Stimulated activated CD8-positive, alpha-beta memory T cell treated with anti-CD3 and anti-CD28 coated beads, Interleukin-4, amount 100 ng/mL, for 1 hour (primary cell): ENCODE measurements at regions not wholly inside any gene's neighbourhood (a gene's known extent, or its start where the extent isn't known, plus 50 kb on each side); places are given as distances from the start of the nearest gene placed in this dataset.
"Not testable (repeated sequence)": the region's sequence is repeated elsewhere in the genome, so short reads cannot be mapped to it uniquely, and the experiment has no call there.

Source experiments
- DNase-seq, 2 donors: peaks; one replicate each; pipeline ENCODE4 v3.0.0-alpha.2; 2020; ENCODE audit warnings: low read depth in 2 of 2, low spot score in 1 of 2

GRCh38 chr1:242738702-242739645 lies 214.5 kb upstream of the PLD5 start:
- no peak for DNase-seq

GRCh38 chr1:242736611-242737010 lies 212.1 kb upstream of the PLD5 start:
- DNase-seq: no peak

GRCh38 chr1:242735323-242735722 lies 210.8 kb upstream of the PLD5 start:
- DNase-seq: no peak

- DNase-seq: no peak
These were observed 206.9 kb upstream of the PLD5 start for GRCh38 chr1:242731446-242731845.

GRCh38 chr1:242728696-242729095 lies 204.2 kb upstream of the PLD5 start:
- no peak for DNase-seq

- DNase-seq: no peak
These were observed 198.7 kb upstream of the PLD5 start for GRCh38 chr1:242723044-242723716.

GRCh38 chr1:242718967-242719366 lies 194.5 kb upstream of the PLD5 start:
- no peak for DNase-seq

- no peak for DNase-seq
These were observed 187.8 kb upstream of the PLD5 start for GRCh38 chr1:242712248-242712647.

GRCh38 chr1:242710847-242711246 lies 186.3 kb upstream of the PLD5 start:
- no peak for DNase-seq

- no peak for DNase-seq
These were observed 185.8 kb upstream of the PLD5 start for GRCh38 chr1:242710286-242710685.

- no peak for DNase-seq
These were observed 179.0 kb upstream of the PLD5 start for GRCh38 chr1:242703467-242703866.

- no peak for DNase-seq
These were observed 168.5 kb upstream of the PLD5 start for GRCh38 chr1:242692988-242693387.

GRCh38 chr1:242691610-242691945 lies 167.1 kb upstream of the PLD5 start:
- no peak for DNase-seq

- DNase-seq: no peak
These were observed 166.5 kb upstream of the PLD5 start for GRCh38 chr1:242690849-242691609.

- no peak for DNase-seq
These were observed 164.9 kb upstream of the PLD5 start for GRCh38 chr1:242689378-242689777.

- no peak for DNase-seq
These were observed 150.6 kb upstream of the PLD5 start for GRCh38 chr1:242674951-242675645.

GRCh38 chr1:242673652-242674051 lies 149.2 kb upstream of the PLD5 start:
- DNase-seq: no peak

GRCh38 chr1:242673165-242673564 lies 148.7 kb upstream of the PLD5 start:
- DNase-seq: not testable (repeated sequence)

GRCh38 chr1:242670019-242670418 lies 145.5 kb upstream of the PLD5 start:
- no peak for DNase-seq

- no peak for DNase-seq
These were observed 138.4 kb upstream of the PLD5 start for GRCh38 chr1:242662886-242663285.

GRCh38 chr1:242653772-242654171 lies 129.3 kb upstream of the PLD5 start:
- DNase-seq: not testable (repeated sequence)
